HG03442 (cell line): ENCODE measurements at regions not wholly inside any gene's neighbourhood (a gene's known extent, or its start where the extent isn't known, plus 50 kb on each side); places are given as distances from the start of the nearest gene placed in this dataset.

ENCODE experiments used
- ATAC-seq: cut with Tn5 transposase; IDR thresholded peaks from one replicate; pipeline ENCODE4 v1.9.1; 2021; ENCODE audit warnings: mild to moderate bottlenecking, moderate library complexity; ENCODE audit not compliant: unreplicated experiment

- no peak for ATAC-seq
Observed at GRCh38 chr12:34289431-34290380, 267.4 kb downstream of the ALG10 start.

DNA sequence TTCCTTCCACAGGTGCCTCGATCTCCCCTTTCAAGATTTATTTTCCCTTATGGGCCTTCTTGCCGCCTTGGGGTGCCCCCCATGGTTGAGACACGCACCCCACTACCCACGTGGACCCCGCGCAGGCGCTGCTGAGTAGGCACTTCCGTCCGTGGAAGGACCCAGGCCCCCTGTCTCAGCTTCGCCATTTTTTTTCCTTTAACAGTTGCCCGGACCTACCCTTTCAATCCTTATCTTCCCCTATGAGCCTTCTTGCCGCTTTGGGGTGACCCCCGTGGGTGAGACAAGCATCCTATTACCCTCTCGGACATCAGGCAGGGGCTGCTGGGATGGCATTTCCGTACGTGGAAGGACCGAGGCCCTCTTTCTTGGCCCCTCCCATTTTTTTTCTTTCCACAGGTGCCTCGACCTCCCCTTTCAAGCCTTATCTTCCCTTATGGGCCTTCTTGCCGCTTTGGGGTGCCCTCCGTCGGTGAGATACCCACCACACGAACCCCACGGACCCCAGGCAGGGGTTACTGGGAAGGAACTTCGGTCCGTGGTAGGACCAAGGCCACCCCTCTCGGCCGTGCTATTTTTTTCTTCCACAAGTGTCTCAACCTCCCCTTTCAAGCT, 268.2 kb downstream of the ALG10 start:
- ATAC-seq: no peak

- no peak for ATAC-seq
Observed at GRCh38 chr12:34291001-34291400, 268.7 kb downstream of the ALG10 start.

- ATAC-seq: no peak
Observed at GRCh38 chr12:34291426-34291901, 269.2 kb downstream of the ALG10 start.

DNA sequence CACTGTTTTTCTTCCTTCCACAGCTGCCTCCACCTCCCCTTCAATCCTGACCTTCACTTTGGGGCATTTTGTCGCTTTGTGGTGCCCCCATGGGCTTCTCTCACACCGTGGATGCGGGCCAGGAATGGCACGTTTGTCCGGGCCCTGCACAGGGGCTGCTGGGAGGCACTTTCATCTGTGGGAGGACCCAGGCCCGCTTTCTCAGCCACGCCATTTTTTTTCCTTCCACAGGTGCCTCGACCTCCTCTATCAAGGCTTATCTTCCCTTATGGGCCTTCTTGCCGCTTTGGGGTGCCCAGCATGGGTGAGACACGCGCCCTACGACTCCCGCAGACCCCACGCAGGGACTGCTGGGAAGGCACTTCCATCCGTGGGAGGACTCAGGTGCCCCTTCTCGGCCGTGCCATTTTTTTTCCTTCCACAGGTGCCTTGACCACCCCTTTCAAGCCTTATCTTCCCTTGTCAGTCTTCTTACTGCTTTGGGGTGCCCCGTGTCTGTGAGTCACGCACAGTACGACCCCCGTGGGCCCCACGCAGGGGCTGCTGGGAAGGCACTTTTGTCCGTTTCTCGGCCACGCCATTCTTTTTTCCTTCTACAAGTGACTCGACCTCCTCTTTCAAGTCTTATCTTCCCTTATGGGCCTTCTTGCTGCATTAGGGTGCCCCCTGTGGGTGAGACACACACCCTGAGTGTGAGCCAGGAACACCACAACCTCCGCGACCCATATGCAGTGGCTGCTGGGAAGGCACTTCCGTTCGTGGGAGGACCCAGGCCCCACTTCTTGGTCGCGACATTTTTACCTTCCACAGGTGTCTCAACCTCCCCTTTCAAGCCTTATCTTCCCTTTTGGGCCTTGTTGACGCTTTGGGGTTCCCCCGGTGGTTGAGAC, 270.7 kb downstream of the ALG10 start:
- no peak for ATAC-seq

GRCh38 chr12:34294137-34294536, 271.8 kb downstream of the ALG10 start:
- ATAC-seq: no peak

DNA sequence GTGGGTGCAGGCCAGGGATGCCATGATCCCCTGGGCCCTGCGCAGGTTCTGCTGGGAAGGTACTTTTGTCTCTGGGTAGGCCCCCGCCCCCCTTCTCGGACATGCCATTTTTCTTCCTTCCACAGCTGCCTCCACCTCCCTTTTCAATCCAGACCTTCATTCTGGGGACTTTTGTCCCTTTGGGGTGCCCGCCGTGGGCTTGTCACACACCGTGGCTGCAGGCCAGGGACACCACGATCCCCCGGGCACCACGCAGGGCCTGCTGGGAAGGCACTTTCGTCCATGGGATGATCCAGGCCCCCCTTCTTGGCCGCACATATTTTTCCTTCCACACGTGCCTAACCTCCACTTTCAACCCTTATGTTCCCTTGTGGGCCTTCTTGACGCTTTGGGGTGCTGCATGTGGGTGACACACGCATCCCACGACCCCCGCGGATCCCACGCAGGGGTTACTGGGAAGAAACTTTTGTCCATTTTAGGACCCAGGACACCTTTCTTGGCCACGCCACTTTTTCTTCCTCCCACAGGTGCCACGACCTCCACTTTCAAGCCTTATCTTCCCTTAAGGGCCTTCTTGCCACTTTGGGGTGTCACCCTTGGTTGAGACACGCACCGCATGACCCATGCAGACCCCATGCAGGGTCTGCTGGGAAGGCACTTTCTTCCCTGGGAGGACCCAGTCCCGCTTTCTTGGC, 272.5 kb downstream of the ALG10 start:
- no peak for ATAC-seq

DNA sequence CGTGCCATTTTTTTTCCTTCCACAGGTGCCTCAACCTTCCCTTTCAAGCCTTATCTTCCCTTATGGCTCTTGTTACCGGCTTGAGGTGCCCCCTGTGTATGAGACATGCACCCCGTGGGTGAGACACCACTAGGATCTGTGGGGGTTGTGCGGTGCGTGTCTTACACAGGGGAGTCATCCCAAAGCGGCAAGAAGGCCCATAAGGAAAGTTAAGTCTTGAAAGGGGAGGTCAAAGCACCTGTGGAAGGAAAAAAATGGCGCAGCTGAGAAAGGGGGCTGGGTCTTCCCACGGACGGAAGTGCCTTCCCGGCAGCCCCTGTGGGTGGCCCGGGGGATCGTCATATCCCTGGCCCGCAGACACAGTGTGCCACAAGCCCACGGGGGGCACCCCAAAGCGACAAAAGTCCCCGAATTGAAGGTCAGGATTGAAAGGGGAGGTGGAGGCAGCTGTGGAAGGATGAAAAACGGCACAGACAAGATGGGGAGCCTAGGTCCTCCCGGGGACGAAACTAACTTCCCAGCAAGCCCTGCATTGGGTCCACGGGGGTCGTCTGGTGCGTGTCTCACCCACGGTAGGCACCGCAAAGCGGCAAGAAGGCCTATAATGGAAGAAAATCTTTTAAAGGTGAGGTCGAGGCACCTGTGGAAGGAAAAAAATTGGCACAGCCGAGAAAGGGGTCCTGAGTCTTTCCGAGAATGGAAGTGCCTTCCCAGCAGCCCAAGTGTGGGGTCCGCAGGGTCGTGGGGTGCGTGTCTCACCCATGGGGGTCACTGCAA, 273.3 kb downstream of the ALG10 start:
- ATAC-seq: no peak

GRCh38 chr12:34296143-34297041, 274.1 kb downstream of the ALG10 start:
- ATAC-seq: no peak

- no peak for ATAC-seq
Observed at GRCh38 chr12:34297126-34297789, 275.0 kb downstream of the ALG10 start.

DNA sequence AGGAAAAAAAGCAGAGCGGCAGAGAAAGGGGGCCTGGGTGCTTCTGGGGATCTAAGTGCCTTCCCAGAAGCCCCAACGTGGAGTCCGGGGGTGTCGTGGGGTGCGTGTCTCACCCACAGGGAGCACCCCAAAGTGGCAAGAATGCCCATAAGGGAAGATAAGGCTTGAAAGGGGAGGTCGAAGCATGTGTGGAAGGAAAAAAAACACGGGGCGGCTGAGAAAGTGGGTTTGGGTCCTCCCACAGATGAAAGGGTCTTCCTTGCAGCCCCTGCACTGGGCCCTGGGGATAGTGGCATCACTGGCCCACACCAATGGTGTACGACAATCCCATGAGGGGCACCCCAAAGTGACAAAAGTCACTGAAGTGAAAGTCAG, 275.5 kb downstream of the ALG10 start:
- no peak for ATAC-seq

- ATAC-seq: no peak
Observed at GRCh38 chr12:34298176-34298970, 276.1 kb downstream of the ALG10 start.

DNA sequence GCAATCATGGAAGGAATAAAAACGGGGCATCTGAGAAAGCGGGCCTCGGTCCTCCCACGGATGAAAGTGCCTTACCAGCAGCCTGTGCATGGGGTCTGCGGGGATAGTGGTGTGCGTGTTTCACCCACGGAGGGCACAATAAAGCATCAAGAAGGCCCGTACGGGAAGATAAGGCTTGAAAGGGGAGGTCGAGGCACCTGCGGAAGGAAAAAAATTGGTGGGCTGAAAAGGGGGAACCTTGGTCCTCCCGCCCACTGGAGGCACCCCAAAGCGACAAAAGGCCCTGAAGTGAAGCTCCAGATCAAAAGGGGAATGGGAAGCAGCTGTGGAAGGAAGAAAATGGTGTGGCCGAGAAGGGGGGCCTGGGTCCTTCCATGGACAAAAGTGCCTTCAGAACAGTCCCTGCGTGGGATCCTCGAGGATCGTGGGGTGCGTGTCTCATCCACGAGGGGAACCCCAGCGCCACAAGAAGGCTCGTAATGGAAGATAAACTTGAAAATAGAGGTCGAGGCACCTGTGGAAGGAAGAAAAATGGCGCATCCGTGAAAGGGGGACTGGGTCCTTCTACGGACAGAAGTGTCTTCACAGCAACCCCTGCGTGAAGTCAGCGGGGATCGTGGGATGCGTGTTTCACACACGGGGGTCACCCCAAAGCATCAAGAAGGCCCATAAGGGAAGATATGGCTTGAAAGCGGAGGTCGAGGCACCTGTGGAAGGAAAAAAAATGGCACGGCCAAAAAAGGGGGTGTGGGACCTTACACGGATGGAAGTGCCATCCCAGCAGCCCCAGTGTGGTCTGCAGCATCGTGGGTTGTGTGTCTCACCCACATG, 276.9 kb downstream of the ALG10 start:
- ATAC-seq: no peak

- ATAC-seq: no peak
Observed at GRCh38 chr12:34299802-34300193, 277.5 kb downstream of the ALG10 start.

- no peak for ATAC-seq
Observed at GRCh38 chr12:34300376-34301250, 278.3 kb downstream of the ALG10 start.
